ENCODE measurements at regions not wholly inside any gene's neighbourhood (a gene's known extent, or its start where the extent isn't known, plus 50 kb on each side); places are given as distances from the start of the nearest gene placed in this dataset.
"Not testable (repeated sequence)": the region's sequence is repeated elsewhere in the genome, so short reads cannot be mapped to it uniquely, and the experiment has no call there.

DNA sequence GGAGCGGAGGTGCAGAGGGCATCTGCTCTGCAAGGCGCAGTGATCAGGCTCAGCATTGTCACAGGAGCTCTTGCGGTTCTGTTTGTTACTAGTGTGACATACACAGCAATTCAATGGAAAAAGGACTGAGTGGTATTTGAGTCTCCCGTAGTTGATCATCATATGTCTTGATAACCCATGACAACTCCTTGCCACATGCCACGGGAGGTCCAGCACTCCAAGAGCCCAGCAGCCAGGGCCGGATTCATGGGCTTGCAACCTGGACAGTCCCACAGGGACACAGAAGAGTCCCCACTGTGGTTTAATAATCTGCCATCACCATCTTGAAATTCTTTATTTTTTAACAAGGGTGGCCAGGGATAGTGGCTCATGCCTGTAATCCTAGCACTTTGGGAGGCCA lies 58.1 kb upstream of the ROPN1B start:
- not testable (repeated sequence) for TF ChIP-seq POLR2A (IDR thresholded peaks at IDR 0.05; ENCODE audit: low read length); GATA1 (IDR thresholded peaks at IDR 0.05; ENCODE audit: low read depth, low read length)
